Activated naive CD4-positive, alpha-beta T cell treated with anti-CD3 and anti-CD28 coated beads, Interleukin-2, amount 50 U/mL, for 72 hours (primary cell): ENCODE measurements at regions not wholly inside any gene's neighbourhood (a gene's known extent, or its start where the extent isn't known, plus 50 kb on each side); places are given as distances from the start of the nearest gene placed in this dataset.

Experiments used
- ATAC-seq, 2 donors: fragments of 150-1000 bp; cut with Tn5 transposase; 2 replicates each; pipeline ENCODE4 v1.10.0; 2021; ENCODE audit warnings: mild to moderate bottlenecking in 2 of 2, moderate library complexity in 2 of 2
- DNase-seq, 2 donors: peaks; one replicate each; pipeline ENCODE4 v3.0.0; 2021 to 2022; ENCODE audit warnings: low spot score in 2 of 2
- H3K27ac Mint-ChIP-seq, 2 donors: one replicate each; pipeline ENCODE4 v1.8.0; 2022; ENCODE audit warnings: mild to moderate bottlenecking in 2 of 2, mixed read lengths in 2 of 2
- H3K36me3 Mint-ChIP-seq, 2 donors: one replicate each; pipeline ENCODE4 v1.8.0; 2022; ENCODE audit warnings: mixed read lengths in 2 of 2
- H3K9me3 Mint-ChIP-seq, 2 donors: one replicate each; pipeline ENCODE4 v1.8.0; 2022; ENCODE audit warnings: mixed read lengths in 2 of 2

- Mint-ChIP-seq H3K9me3 (no peaks in the 10 kb centered on the region), H3K36me3 (no peaks in the 10 kb centered on the region), H3K27ac (no peak overlapping the region)
- DNase-seq (no peak), ATAC-seq (no peak)
These were observed 62.3 kb upstream of the PGRMC2 start for GRCh38 chr4:128349921-128350320.

DNA sequence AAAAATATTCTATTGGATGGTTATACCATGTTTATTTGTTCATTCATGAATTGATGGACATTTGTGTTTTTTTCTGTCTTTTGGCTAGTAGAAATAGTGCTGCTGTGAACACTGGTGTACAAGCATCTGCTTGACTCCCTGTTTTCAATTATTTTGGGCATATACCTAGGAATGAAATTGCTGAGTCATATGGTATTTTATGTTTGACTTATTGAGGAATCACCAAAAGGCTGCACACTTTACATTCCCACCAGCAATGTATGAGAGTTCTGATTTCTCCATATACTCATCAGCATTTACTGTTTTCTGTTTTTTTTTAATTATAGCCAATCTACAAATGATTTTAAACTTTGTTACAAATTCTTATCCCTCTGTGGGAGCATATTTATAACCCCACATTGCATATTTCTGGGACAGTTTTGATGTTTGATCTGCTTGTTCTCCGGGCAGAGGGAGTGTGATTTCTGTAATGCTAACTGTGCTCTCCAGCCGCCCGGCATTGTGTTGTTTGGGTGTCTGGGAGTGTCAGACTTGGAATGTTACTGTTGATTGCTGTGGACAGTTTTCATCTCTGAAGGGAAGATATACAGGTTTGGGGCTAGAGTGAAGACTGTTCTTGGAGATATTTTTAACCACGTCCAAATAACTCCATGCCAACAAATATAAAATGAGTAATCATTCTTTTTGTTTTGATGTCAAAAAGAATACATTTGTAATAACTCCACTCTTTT is 60.5 kb upstream of the PGRMC2 start:
- H3K36me3 Mint-ChIP-seq = no peaks in the 10 kb centered on the region
- no peaks in the 10 kb centered on the region for H3K9me3 Mint-ChIP-seq
- ATAC-seq = no peak
- H3K27ac Mint-ChIP-seq = no peak overlapping the region
- DNase-seq = no peak

DNA sequence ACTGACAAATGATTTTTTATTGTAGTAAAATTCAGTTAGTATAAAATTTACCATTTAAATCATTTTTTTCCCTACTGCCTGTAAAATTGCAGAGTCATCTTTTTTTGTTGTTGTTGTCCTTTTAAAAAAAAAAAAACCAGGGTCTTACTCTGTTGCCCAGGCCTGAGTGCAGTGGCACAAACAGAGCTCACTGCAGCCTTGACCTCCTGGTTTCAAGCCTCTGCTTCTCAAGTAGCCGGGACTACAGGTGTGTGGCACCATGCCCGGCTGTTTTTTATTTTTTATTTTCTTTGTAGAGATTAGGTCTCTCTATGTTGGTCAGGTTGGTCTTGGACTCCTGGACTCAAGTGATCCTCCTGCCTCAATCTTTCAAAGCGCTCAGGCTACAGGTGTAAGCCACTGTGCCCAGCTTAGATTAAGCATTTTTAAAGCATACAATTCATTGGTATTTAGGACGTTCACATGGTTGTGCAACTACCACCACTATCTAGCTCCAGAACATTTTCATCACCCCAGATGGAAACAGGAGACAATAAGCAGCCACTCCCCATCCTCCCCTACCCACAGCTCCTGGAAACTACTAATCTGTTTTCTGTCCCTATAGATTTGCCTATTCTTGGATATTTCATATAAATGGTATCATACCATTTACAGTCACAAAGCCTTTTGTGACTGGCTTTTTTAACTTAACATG is 59.7 kb upstream of the PGRMC2 start:
- H3K36me3 Mint-ChIP-seq = no peaks in the 10 kb centered on the region
- DNase-seq (no peak), ATAC-seq (no peak)
- no peak overlapping the region for H3K27ac Mint-ChIP-seq
- no peaks in the 10 kb centered on the region for H3K9me3 Mint-ChIP-seq

GRCh38 chr4:128346054-128346716 is 58.6 kb upstream of the PGRMC2 start:
- Mint-ChIP-seq H3K9me3 (peaks cover 0 to 2% of the 10 kb centered on the region in 2 donors), H3K36me3 (no peaks in the 10 kb centered on the region), H3K27ac (no peak overlapping the region)
- DNase-seq (no peak), ATAC-seq (no peak)

GRCh38 chr4:128345650-128346049 is 58.0 kb upstream of the PGRMC2 start:
- Mint-ChIP-seq H3K9me3 (peaks cover 0 to 5% of the 10 kb centered on the region in 2 donors), H3K36me3 (no peaks in the 10 kb centered on the region), H3K27ac (no peak overlapping the region)
- ATAC-seq (no peak), DNase-seq (no peak)

GRCh38 chr4:128342762-128343161 is 55.1 kb upstream of the PGRMC2 start:
- DNase-seq = no peak
- Mint-ChIP-seq H3K9me3 (peaks cover 0 to 5% of the 10 kb centered on the region in 2 donors), H3K36me3 (no peaks in the 10 kb centered on the region), H3K27ac (no peak overlapping the region)
- ATAC-seq = no peak

GRCh38 chr4:128341634-128342033 is 54.0 kb upstream of the PGRMC2 start:
- H3K36me3 Mint-ChIP-seq = no peaks in the 10 kb centered on the region
- DNase-seq = no peak
- no peak for ATAC-seq
- peaks cover 0 to 5% of the 10 kb centered on the region in 2 donors for H3K9me3 Mint-ChIP-seq
- no peak overlapping the region for H3K27ac Mint-ChIP-seq

DNA sequence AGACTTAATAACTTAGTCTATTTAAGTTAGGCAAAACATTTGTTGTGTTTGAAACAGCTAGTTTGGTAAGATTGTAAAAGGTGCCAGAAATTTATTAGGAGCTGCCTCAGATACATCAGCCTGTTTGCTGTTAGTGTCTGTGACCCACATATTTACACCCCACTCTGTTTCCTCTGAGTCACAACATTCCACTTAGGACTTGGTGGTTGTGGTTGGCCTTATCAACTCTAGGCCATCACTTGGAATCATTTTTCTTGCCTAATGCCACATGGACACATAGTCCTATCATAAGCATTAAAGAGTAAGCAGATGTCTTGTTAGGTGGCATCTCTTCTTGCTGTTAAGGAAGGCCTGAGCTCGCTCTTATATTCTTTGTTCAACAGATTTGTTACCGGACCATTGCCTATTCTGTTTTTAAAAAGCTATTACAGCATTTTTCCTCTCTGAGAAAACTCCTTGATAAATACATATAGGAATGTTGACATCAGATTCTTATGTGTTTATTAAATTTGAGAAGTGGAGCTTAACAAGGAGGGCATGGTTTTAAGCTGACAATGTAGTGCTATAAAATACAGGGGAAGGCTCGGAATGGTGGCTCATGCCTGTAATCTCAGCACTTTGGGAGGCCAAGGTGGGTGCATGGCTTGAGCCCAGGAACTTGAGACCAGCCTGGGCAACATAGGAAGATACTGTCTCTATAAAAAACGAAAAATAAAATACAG is 51.2 kb upstream of the PGRMC2 start:
- Mint-ChIP-seq H3K36me3 (no peaks in the 10 kb centered on the region), H3K9me3 (peaks cover 0 to 5% of the 10 kb centered on the region in 2 donors), H3K27ac (no peak overlapping the region)
- no peak for ATAC-seq
- no peak for DNase-seq

- DNase-seq = no peak
- Mint-ChIP-seq H3K27ac (no peak overlapping the region), H3K36me3 (no peaks in the 10 kb centered on the region), H3K9me3 (peaks cover 0 to 9% of the 10 kb centered on the region in 2 donors)
- ATAC-seq = no peak
These were observed 50.2 kb upstream of the PGRMC2 start for GRCh38 chr4:128337863-128338262.
